ENCODE measurements at regions not wholly inside any gene's neighbourhood (a gene's known extent, or its start where the extent isn't known, plus 50 kb on each side); places are given as distances from the start of the nearest gene placed in this dataset.

DNA sequence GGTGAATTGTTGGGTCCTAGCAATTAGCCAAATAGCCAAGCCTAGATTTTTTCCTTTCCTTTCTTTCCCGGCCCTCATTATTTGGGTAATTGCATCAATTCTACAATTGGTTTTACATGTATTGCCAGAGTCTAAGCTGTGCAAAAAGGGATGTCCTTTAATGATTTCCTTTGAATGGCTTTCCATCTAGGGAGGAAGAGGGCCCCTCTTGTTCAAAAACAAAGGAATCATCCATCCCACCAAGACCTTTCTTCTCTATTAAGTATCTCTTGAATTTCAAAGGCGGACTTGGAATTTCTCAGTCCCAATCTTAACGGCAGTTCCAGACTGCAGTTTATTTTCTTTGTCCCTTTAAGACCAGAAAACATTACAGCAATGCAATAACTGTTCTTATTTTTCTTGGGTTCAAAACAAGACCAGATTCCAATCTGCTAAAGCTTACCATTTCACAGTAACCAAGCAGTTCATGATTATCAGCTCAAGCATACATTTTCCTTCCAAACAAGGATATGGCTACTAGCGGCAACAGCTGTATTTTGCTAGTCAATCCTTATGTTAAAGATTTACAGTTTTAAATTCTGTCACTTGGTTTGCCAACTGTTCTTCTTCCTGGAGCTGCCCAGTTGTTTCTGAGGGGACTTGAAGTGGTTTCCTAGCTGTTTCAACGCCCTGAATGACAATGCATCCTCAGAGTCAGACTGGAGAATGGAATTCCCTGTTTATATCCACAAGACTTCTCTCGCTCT, 91.4 kb upstream of the LRIG1 start:
- intact Hi-C loops (cut with micrococcal nuclease): no loop called here

DNA sequence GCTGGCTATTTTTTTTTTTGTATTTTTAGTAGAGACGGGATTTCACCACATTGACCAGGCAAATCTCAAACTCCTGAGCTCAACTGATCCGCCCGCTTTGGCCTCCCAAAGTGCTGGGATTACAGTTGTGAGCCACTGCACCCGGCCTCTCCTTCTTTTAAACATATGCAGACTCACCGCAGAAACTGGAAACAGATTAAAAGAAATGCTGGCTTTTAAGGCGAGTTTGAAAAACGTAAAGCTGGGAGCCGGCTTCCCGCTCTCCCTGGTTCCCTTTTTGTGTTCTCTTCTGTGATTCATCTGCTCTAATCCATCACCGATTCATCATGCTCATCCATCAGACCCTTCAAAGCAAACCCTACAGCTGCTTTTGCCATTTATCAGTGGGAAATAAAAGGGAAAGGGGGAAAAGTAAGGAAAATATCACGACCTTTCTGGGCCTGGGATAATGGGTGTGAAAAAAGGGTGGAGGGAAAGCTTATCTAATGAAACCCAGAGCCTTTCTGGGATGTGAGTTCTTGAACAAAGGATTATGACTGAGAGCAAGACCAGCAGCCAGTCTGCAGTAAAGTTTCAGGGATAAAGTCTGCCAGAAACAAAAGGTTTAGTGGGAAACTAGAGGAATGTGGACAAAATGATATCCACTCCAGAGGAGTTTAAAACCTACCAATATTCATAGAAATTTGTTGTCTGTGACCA, 92.3 kb upstream of the LRIG1 start:
- intact Hi-C loops (cut with micrococcal nuclease): no loop called here

DNA sequence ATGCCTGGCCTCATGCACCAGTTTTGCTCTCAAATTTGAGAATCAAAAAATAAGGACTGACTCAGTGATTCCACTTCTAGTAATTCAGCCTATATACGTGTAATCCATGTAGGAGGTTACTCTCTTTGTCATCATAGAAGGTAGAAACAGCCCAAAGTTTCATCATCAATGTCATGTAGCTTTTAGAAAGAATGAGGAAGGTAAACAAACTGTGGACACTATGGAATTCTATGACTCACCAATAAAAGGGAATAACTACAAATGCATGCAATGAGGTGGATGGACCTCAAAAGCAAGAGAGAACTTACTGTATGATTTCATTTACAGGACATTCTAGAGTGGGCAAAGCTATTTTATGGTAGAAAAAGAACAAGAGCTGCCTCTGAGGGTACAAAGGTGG, 93.2 kb upstream of the LRIG1 start:
- intact Hi-C loops (cut with micrococcal nuclease): no loop called here

DNA sequence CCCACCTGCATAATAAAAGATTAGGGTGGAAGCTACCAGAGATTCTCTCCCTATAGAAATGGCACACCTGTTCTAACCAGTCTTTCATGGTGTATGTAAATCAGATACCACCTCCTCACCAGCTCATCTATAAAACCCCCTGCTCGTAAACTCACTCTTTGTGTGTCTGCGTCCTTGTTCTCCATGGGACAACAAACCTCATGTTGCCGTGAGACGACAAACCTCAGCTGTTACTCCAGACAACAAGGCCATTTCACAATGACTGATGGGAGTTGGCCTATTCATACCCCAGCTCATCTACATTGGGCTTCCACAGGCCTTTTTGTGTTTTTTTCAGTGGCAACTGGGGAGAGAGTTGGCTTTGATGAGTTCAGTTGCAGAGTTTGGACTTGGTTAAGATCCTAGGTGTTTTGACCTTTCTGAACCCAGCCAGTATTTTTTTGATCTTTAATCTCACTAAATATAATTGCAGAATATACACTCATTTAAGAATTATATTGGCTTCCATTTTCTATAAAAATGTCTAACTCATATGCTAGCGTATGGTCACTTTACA, 96.6 kb upstream of the LRIG1 start:
- intact Hi-C loops (cut with micrococcal nuclease): no loop called here

DNA sequence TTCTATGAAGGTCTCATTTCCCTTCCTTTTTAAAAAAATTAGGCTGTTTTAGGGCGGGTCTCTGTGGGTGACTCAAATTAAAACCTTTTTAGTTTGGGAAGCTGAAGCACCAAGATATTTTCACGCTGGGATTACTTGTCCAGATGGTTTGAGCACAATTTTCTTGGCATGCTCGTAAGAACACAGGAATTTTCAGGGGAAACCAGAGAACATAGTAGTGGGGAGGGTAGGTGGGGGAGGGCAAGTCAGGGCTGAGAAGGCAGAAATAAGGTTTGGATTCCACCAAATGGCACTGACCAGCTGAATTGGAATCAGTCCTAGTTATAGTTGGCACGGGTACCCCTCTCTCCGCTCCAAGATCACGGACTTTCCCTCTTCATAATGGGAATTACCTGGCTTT, 97.3 kb upstream of the LRIG1 start:
- intact Hi-C loops (cut with micrococcal nuclease): no loop called here

DNA sequence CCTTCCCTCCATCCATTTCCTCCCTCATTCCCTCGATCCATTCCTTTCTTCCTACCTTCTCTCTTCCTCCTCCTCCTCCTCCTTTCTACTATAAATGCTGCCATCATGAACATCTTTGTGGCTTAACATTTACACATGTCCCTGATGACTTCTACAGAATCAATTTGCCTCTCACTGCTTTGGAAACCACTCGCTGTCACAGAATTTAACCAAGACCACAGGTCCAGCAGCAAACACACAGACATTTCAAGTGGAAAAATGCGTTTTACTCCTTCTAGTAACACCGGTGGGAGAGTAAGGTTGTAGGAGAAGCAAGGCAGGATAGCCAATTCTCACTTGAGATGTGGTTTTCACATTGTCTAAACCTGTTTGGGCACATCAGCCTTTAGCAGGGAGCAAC, 101.4 kb upstream of the LRIG1 start:
- intact Hi-C loops (cut with micrococcal nuclease): no loop called here

DNA sequence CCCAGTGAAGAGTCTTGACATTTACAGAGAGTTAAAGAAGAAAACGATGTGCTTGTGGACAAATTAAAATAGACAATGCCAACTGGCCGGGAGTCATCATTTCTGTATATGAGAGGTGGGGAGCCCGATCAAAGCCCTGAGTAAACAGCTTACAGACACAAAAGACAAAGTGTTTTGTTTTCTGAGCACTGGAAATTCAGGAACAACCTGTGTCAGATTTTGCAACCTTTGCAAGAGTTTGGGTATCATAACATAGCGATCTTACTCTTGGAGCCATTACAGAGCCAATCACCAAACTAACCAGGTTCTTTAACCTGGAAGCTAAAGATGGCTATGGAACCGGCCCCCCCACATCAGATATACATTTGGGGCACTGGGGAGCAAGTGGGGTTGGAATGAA, 101.9 kb upstream of the LRIG1 start:
- intact Hi-C loops (cut with micrococcal nuclease): no loop called here

DNA sequence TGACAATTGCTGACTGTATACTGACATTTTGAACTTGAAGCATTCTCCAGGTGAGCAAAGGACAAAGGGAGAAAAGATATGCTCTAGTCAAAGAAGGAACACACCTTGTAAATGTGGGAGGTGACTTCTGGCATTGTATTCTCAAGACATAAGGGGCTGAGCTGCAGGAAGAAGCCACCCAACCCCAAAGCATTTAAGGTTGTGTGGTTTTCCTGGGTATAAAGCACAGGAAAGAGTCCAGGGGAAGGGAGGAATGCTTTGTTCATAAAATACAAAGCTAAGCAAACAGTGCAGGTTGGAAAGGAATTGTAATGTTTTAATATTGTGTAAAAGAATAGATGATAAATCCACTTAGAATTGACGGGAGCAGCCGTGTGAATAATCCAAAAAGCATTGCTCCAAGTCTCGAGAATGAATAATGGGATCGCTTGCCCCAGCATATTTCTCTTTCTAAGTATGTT, 102.4 kb upstream of the LRIG1 start:
- intact Hi-C loops (cut with micrococcal nuclease): no loop called here

DNA sequence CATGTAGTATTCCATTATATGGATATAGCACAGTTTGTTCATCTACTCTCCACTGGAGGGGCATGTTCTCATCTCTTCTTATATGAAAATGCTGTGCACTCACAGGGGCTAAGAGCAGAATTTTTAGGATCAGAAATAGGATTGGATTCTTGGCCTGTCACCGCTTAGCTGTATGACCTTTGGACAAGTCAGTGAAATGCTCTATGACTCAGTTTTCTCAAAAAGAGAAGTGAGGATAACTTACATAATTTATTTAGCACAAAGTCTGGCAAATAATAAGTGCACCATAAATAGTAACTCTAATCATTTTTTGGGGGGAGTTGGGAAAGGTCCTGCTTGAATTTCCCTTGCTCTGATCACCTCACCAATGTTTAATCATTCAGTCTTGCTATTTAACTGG, 103.7 kb upstream of the LRIG1 start:
- intact Hi-C loops (cut with micrococcal nuclease): no loop called here

DNA sequence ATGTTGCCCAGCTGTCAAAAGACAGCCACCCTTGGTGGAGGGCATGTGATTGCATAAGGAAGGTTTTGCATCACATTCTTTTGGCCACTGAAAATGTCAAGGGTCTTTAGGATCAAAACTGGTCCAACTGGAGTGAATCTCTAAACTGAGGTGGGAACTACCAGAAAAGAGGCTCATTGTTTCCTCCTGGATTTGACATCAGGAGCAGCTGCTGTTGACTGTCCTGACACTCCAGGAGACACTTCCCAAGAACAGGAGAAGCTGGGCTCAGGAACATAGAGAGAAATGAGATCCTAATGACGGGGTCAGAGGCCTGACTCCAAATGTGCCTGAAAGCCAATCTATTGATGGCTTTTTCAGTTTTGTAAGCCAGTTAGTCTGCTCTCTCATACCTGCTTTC, 105.3 kb upstream of the LRIG1 start:
- intact Hi-C loops (cut with micrococcal nuclease): no loop called here

DNA sequence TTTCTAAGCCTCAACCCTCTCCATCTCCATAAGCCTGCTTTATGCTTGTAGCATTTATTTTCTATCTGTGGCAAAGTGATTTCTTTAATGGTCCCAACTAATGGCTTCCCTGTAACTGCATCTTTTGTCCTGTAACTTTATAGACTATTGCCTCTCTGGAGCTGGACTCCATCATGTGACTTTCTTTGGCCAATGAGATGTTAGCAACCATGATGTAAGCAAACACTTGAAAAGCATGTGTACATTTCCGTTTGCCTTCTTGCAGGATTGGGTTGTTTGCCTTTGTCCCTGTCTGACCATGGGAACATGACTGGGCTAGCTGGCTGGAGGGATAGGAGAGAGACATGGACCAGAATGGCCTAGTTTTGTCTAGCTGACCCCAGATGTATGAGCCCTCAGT, 106.0 kb upstream of the LRIG1 start:
- intact Hi-C loops (cut with micrococcal nuclease): no loop called here

DNA sequence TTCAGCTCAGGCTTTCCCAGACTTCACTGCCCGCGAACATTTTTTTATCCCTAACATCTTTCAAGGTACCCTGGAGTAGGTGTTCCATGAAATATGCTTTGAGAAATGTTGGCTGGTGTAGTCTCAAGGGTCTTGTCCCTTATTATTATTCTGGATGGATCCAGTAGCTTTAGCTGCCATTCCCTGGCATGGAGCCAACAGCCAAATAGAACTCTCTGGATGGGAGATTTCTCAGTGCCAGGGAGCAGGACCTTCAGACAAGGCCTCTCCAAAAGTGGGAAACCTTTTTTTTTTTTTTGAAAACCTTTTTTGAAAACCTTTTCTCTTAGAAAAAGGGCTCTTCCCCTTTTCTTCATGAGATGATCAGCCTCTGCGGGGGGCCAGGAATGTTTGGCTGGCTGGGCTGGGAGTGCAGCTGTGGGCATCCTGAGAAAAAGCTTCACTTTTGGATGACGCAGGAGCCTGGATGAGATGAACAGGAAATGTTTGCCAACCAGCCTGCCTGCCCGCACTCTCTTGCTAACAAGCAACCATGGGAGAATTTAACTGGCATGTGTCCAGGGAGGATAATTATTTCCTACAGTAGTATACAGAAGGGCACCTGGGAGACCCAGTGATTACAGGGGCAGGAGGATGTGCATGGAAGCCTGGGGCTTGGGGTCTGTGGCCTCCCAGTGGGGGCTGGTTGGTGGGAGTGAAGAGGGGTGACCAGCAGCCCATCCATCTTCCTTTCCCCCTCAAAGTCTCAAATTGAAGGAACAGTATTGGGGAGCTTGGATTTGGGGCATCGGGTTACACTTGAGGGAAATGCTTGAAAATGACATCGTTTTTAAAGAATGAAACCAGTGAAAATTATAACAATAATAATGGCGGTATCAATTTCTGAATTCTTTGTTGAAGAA, 109.1 kb upstream of the LRIG1 start:
- intact Hi-C loops (cut with micrococcal nuclease): no loop called here

DNA sequence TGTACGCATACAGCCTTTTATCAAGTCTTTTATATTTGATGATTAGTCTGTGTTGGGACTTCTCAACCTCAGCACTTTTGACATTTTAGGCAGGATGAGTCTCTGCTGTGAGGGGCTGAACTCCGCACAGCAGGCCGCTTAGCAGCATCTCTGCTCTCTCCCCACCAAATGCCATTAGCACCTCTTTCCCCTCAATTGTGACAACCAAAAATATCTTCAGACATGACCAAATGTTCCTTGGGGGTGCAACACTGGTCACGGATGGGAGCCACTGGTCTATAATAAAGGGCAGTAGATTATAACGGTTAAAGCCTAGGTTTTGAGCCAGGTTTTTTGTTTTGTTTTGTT, 109.7 kb upstream of the LRIG1 start:
- intact Hi-C loops (cut with micrococcal nuclease): no loop called here

DNA sequence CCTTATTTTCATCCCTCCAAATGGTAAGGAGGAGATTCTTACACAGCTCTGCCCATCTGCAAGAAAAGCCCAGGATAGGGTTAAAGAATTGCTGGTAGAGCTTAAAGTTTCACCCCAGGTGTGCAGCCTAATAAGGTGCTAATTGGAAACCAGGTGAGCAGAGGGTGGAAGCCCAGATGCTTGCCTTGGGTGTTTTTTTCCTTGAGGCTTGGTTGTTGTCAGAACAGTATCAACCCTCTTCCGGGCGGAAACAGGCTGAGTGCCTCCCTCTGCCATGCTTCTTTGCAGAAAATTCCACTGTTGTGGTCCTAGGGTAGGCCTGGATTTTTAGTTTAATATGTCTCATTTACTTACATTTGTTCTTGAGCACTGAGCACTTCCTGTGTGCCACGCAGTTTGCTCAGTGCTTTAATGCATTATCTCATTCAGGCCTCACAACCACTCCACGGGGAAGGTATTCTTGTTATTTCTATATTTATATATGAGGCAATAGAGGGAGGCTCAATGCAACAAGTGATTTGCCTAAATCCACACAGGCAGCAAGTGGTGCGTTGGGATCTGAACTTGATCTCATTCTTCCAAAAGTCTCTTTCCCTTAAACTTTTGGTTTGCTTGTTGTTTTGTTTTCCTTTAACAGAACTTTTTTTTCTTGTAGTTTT, 115.0 kb upstream of the LRIG1 start:
- intact Hi-C loops (cut with micrococcal nuclease): no loop called here

DNA sequence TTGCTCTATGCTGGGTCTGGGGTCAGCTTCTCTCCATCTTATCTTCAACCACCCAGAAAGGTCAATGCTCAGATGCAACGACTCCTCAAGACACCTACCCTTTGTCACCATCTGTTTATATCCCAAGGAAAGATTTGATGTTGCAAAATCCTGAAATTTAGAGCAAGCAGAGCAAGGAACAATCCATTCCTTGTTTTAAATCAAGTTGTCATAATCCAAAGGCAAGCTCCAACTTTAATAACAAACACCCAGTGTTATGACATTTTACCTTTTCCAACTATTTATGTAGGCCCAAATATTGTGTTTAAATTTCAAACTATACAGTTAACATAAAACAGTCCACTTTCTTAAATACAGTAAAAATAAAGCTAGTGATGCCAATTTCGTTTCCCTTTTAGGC, 116.5 kb upstream of the LRIG1 start:
- intact Hi-C loops (cut with micrococcal nuclease): no loop called here

DNA sequence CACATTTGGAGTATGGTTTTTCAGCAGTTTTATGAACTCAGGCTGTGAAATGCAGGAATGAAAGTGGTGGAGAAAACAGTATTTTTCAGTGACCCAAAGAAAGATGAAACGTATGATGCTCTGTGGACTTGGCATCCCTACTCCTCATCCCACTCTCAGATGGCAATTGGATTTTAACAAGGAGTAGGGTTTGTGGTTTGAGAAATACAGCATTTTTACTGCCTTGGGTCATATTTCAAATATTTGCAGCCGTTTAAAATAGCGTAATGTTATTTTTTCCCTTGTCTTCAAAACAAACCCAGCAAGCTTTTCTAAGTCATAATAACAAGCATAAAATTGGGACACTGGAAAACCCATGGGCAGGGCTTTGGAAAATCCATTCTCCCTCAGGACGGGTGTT, 117.2 kb upstream of the LRIG1 start:
- intact Hi-C loops (cut with micrococcal nuclease): no loop called here

DNA sequence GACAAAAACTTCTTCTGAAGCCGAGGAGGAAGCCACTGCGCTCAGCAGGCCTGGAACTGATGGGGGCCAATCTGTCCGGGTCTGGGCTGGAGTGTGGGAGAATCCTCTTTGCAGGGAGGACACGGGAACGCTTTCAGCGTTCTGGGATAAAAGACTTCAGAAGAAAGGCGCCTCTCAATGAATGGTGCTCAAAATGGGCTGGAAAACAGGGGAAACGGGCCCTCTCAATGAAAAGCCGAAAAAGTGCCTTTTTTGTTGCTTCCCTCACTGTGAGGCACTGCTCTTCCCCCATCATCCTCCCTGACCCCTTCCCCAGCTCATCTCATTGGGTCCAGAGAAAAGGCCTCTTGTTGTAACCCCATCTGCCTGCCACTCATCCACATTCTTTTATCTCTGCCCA, 119.5 kb upstream of the LRIG1 start:
- intact Hi-C loops (cut with micrococcal nuclease): no loop called here

DNA sequence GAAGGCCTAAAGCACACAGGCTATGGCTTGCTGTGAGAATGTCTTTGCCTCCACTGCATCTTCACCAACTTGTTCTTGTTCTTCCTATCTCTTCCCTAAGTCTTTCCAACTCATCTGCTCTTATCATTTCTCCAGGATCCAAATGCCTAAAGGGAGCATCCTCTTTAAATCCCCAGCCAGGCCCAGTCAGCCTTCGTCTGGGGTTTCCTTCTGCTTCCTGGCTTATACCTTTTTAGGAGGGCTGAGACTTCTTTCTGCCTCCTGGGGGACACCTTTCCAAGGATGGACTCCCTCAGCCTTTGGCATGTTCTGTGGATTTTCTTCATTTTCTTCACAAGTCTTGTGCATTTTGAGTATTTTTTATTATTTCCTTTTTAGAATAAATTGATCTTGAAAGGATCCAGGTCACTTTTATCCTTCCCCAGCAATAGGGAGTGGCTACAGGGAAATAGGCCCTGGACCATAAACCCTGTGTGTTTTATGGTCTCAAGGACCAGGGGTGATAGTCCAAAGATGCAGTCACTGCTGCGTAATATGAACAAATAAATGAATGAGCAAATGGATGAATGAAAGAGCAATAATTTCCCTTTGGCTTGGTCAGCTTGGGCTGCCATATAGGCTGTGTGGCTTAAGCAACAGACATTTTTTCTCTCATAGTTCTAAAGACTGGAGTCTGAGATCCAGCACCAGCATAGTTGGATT, 122.1 kb upstream of the LRIG1 start:
- intact Hi-C loops (cut with micrococcal nuclease): no loop called here

DNA sequence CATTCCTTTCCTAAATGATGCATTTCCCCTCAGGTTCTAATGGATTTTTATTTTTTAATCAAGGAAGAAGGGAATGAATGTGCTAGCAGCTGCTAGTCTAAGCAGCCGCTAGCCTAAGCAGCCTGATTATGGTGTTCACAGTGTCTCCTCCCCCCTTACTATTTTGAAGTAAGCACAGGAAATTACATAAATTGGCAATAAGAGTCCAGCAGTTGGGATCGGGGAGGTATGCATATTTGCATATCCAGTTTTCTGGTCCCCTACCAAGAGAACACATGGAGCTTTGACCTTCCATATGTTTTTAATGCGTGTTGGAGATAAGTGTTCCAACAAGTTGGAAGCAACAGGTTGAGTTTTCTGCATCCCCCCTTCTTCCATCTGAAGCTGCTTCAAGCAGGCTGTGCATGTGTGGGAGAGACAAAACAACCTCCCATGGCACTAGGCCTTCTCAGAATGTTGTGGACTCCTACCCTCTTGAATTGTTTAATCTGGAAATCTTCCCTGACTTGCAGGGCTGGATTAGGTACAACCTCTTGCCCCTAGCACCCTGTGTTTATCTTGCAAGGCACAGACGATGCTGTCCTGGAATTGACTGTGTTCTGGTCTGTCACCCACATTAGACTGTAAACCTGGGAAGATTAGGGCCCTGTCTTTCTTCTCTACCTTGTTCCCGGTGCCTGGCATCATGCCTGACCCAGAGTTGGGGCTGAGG, 124.8 kb upstream of the LRIG1 start:
- intact Hi-C loops (cut with micrococcal nuclease): no loop called here

Measured in T-helper 2 cell treated with Interferon-gamma antibody and Interleukin-4, amounts not matched to agents 100 ng/mL and 5 ng/mL, for 36 hours (primary cell).